Breast epithelium (tissue), 3 donors: ENCODE measurements at regions not wholly inside any gene's neighbourhood (a gene's known extent, or its start where the extent isn't known, plus 50 kb on each side); places are given as distances from the start of the nearest gene placed in this dataset.

ENCODE experiments used
- POLR2AphosphoS5 ChIP-seq, 3 donors: sonication (generic); formaldehyde crosslinking; IDR thresholded peaks; one replicate each; pipeline ENCODE4 v1.6.1; 2017; ENCODE audit warnings: antibody characterized with exemption in 3 of 3
- TF ChIP-seq, protein P1 (sequence below), 3 donors: fragments of 450-650 bp; IDR thresholded peaks; one replicate each; pipeline ENCODE4 v1.5.1; 2016 to 2017; ENCODE audit warnings: antibody characterized with exemption in 3 of 3, mild to moderate bottlenecking in 3 of 3, moderate library complexity in 3 of 3

DNA sequence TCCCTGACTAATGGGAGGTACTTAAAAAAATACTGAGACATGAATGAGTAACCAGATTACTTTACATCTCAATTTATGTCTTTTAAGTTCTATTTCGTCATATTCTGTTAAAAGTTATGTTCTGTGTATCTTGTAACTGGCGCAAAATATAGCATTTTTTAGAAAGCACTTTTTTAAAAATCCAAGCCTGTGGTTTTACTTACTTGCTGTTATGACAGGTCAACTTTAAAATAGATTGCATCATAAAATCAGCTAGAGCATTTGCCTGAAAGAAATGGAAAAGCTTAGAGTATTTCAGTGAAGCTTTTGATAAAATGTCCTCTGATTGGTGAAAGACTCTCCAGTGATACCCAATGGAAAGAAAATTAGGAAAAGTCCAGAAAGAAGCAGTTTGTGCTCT is 1892.3 kb upstream of the TENM3 start:
- TF ChIP-seq, protein P1, sequence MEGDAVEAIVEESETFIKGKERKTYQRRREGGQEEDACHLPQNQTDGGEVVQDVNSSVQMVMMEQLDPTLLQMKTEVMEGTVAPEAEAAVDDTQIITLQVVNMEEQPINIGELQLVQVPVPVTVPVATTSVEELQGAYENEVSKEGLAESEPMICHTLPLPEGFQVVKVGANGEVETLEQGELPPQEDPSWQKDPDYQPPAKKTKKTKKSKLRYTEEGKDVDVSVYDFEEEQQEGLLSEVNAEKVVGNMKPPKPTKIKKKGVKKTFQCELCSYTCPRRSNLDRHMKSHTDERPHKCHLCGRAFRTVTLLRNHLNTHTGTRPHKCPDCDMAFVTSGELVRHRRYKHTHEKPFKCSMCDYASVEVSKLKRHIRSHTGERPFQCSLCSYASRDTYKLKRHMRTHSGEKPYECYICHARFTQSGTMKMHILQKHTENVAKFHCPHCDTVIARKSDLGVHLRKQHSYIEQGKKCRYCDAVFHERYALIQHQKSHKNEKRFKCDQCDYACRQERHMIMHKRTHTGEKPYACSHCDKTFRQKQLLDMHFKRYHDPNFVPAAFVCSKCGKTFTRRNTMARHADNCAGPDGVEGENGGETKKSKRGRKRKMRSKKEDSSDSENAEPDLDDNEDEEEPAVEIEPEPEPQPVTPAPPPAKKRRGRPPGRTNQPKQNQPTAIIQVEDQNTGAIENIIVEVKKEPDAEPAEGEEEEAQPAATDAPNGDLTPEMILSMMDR (IDR thresholded peaks at IDR 0.05) = no peak
- no peak for TF ChIP-seq POLR2AphosphoS5 (IDR thresholded peaks at IDR 0.05)
